ENCODE measurements at regions not wholly inside any gene's neighbourhood (a gene's known extent, or its start where the extent isn't known, plus 50 kb on each side); places are given as distances from the start of the nearest gene placed in this dataset.

- no peak for TF ChIP-seq CTCF (IDR thresholded peaks at IDR 0.05; ENCODE audit: control insufficient read depth, extremely low read depth, insufficient read depth)
- no peak overlapping the region for H3K4me3 ChIP-seq (ENCODE audit: low read depth, low read length)
- no peak for DNase-seq (ENCODE audit: low read depth)
Measured at GRCh38 chr4:72631296-72631695, 62.3 kb upstream of the ADAMTS3 start.

- TF ChIP-seq CTCF (IDR thresholded peaks at IDR 0.05; ENCODE audit: control insufficient read depth, extremely low read depth, insufficient read depth), result no peak
- no peak overlapping the region for H3K4me3 ChIP-seq (ENCODE audit: low read depth, low read length)
- no peak for DNase-seq (ENCODE audit: low read depth)
Measured at GRCh38 chr4:72629540-72629939, 60.5 kb upstream of the ADAMTS3 start.

- no peak for TF ChIP-seq CTCF (IDR thresholded peaks at IDR 0.05; ENCODE audit: control insufficient read depth, extremely low read depth, insufficient read depth)
- H3K4me3 ChIP-seq (ENCODE audit: low read depth, low read length), result no peak overlapping the region
- DNase-seq (ENCODE audit: low read depth), result no peak
Measured at GRCh38 chr4:72627723-72628122, 58.7 kb upstream of the ADAMTS3 start.

Data from LNCaP clone FGC (cell line).